Endothelial cell of umbilical vein (primary cell): ENCODE measurements at regions not wholly inside any gene's neighbourhood (a gene's known extent, or its start where the extent isn't known, plus 50 kb on each side); places are given as distances from the start of the nearest gene placed in this dataset.

ENCODE experiments used
- BruUV-seq: library from RNA; stranded (reverse); fragments of 400-500 nt; replicated peaks from 2 replicates; lab custom pipeline; 2021; lab: Mats Ljungman, UMichigan
- CTCF ChIA-PET: fragments of 300-600, 350-600 bp; sonication (Branson Sonifier 250); formaldehyde crosslinking; loops from one replicate; lab custom pipeline; 2021; ENCODE audit warnings: antibody characterized with exemption, inconsistent platforms; lab: Charles Lee
- POLR2A ChIA-PET: fragments of 300-600, 350-600 bp; sonication (Branson Sonifier 250); formaldehyde crosslinking; loops from one replicate; lab custom pipeline; 2021; ENCODE audit warnings: antibody characterized with exemption, inconsistent platforms; lab: Charles Lee
- DNase-seq: peaks from one replicate; pipeline ENCODE4 v3.0.0-alpha.2; 2011; ENCODE audit warnings: low read depth, low spot score
- FAIRE-seq: peaks from 2 replicates; lab custom pipeline; 2011; peaks lifted over from hg19 to GRCh38; lab: Jason Lieb, UNC
- H2AFZ ChIP-seq: 2 replicates; pipeline ENCODE4 v1.6.0; 2012; ENCODE audit warnings: low read depth, low read length, control low read depth, inconsistent platforms
- H3K27ac ChIP-seq: 2 replicates; pipeline ENCODE4 v1.5.1; 2011; ENCODE audit warnings: low read depth, mild to moderate bottlenecking, control low read depth, low read length, moderate library complexity; ENCODE audit not compliant: insufficient read depth
- H3K27me3 ChIP-seq, 2 experiments: 2 replicates each; pipeline versions ENCODE4 v1.6.0 to v1.6.1; 2011; ENCODE audit warnings: low read length in 2 of 2, mixed read lengths in 1 of 2; ENCODE audit not compliant: control insufficient read depth in 2 of 2, insufficient read depth in 2 of 2
- H3K36me3 ChIP-seq, 2 experiments: 2 replicates in 1 of 2; 3 replicates in 1 of 2; pipeline ENCODE4 v1.5.1; 2011; ENCODE audit warnings: low read length in 2 of 2, mild to moderate bottlenecking in 1 of 2, moderate library complexity in 1 of 2; ENCODE audit not compliant: control insufficient read depth in 2 of 2, insufficient read depth in 2 of 2; ENCODE audit errors: extremely low read depth in 1 of 2
- H3K4me1 ChIP-seq: 3 replicates; pipeline ENCODE4 v1.5.1; 2011; ENCODE audit warnings: mild to moderate bottlenecking, low read length; ENCODE audit not compliant: control insufficient read depth, insufficient read depth; ENCODE audit errors: extremely low read depth
- H3K4me2 ChIP-seq: 2 replicates; pipeline ENCODE4 v1.6.1; 2011; ENCODE audit warnings: low read length, control low read depth, mixed read lengths; ENCODE audit not compliant: insufficient read depth
- H3K4me3 ChIP-seq, 3 experiments: fragments of 200-600 bp in 1 of 3; sonication (generic), shearing (Covaris generic) in 1 of 3; replicated peaks in 1 of 3; 2 replicates each; pipeline ENCODE4 v1.5.1; 2011 to 2016; ENCODE audit warnings: control low read depth in 3 of 3, low read length in 3 of 3, mild to moderate bottlenecking in 2 of 3, inconsistent platforms in 1 of 3, low read depth in 1 of 3, moderate library complexity in 1 of 3; ENCODE audit not compliant: insufficient read depth in 1 of 3
- H3K79me2 ChIP-seq: 2 replicates; pipeline ENCODE4 v1.6.0; 2012; ENCODE audit warnings: low read length, inconsistent platforms; ENCODE audit not compliant: control insufficient read depth, insufficient read depth
- H3K9ac ChIP-seq: replicated peaks from 2 replicates; pipeline ENCODE3; 2011; ENCODE audit warnings: low read length, control low read depth; ENCODE audit not compliant: insufficient read depth; ENCODE audit errors: extremely low read depth
- H3K9me1 ChIP-seq: replicated peaks from 3 replicates; pipeline ENCODE4 v1.6.0; 2011; ENCODE audit warnings: mild to moderate bottlenecking, low read length; ENCODE audit not compliant: control insufficient read depth, insufficient read depth; ENCODE audit errors: extremely low read depth
- H3K9me3 ChIP-seq: replicated peaks from 2 replicates; pipeline ENCODE4 v1.5.1; 2012; ENCODE audit warnings: low read length, inconsistent platforms; ENCODE audit not compliant: control insufficient read depth, insufficient read depth
- H4K20me1 ChIP-seq: replicated peaks from 2 replicates; pipeline ENCODE3; 2011; ENCODE audit warnings: mild to moderate bottlenecking, low read length; ENCODE audit not compliant: control insufficient read depth, insufficient read depth; ENCODE audit errors: extremely low read depth
- CTCF ChIP-seq, 2 donors: IDR thresholded peaks; 1 replicate in 1 of 2; 2 replicates in 1 of 2; pipeline ENCODE4 v1.5.1; 2011; ENCODE audit warnings: low read length in 2 of 2, mild to moderate bottlenecking in 2 of 2, moderate library complexity in 2 of 2, control low read depth in 1 of 2, inconsistent platforms in 1 of 2, low read depth in 1 of 2; ENCODE audit not compliant: insufficient read depth in 1 of 2; ENCODE audit errors: extremely low read depth in 1 of 2
- EZH2 ChIP-seq: IDR thresholded peaks from 2 replicates; pipeline ENCODE4 v1.6.1; 2012; ENCODE audit warnings: borderline replicate concordance, low read depth, mild to moderate bottlenecking, moderate library complexity, low read length, inconsistent platforms; ENCODE audit not compliant: severe bottlenecking
- FOS ChIP-seq: IDR thresholded peaks from 2 replicates; pipeline ENCODE4 v1.6.1; 2011; ENCODE audit warnings: mild to moderate bottlenecking, low read length, moderate library complexity, borderline replicate concordance; ENCODE audit not compliant: insufficient read depth
- GATA2 ChIP-seq: IDR thresholded peaks from 2 replicates; pipeline ENCODE4 v1.7.0; 2011; ENCODE audit warnings: low read depth, mild to moderate bottlenecking, moderate library complexity, mixed read lengths, low read length; ENCODE audit not compliant: insufficient read length, insufficient read depth
- JUN ChIP-seq: IDR thresholded peaks from 2 replicates; pipeline ENCODE4 v1.6.1; 2011; ENCODE audit warnings: borderline replicate concordance, low read depth; ENCODE audit not compliant: insufficient read length, insufficient read depth
- MAX ChIP-seq: IDR thresholded peaks from 2 replicates; pipeline ENCODE4 v1.6.1; 2011; ENCODE audit not compliant: insufficient read depth, insufficient read length
- MYC ChIP-seq: IDR thresholded peaks from one replicate; pipeline ENCODE4 v1.6.1; 2011; ENCODE audit warnings: mild to moderate bottlenecking, low read depth, low read length
- POLR2A ChIP-seq: IDR thresholded peaks from 2 replicates; pipeline ENCODE4 v1.6.1; 2012; ENCODE audit warnings: low read depth, mild to moderate bottlenecking, control low read depth, low read length
- dilution Hi-C: fragments of 300-500 bp; cut with MboI; formaldehyde crosslinking; loops from one replicate; pipeline ENCODE4 v1.15.0; 2019; ENCODE audit warnings: low sequenced_read_pairs; ENCODE audit not compliant: extremely low pct_ligation_motif_present
- intact Hi-C: fragments of 100-400 bp; cut with micrococcal nuclease; formaldehyde crosslinking; loops from one replicate; pipeline ENCODE4 v1.10.0; 2022

- CTCF ChIA-PET, result no interaction called here
- intact Hi-C loops, result no loop called here
Observed at GRCh38 chr1:83491930-83492329, 507.0 kb downstream of the TTLL7 start.

More at GRCh38 chr1:83491930-83492329, 507.0 kb downstream of the TTLL7 start:
- FAIRE-seq (no peak), DNase-seq (no peak)
- no peak overlapping the region for H3K4me2 ChIP-seq
- no peaks in the 10 kb centered on the region for H3K4me1 ChIP-seq
- POLR2A ChIA-PET, result no interaction called here
- no peaks in the 10 kb centered on the region for H3K27me3 ChIP-seq
- no peaks in the 10 kb centered on the region for H3K9me1 ChIP-seq
- no peaks in the 10 kb centered on the region for H3K36me3 ChIP-seq
- no peak overlapping the region for H2AFZ ChIP-seq
- H3K9me3 ChIP-seq, result no peaks in the 10 kb centered on the region
- dilution Hi-C loops, result no loop called here
- no peak overlapping the region for H3K9ac ChIP-seq
- no peak overlapping the region for H3K4me3 ChIP-seq
- H3K27ac ChIP-seq, result no peak overlapping the region
- H4K20me1 ChIP-seq, result no peaks in the 10 kb centered on the region
- no peaks in the 10 kb centered on the region for H3K79me2 ChIP-seq
- TF ChIP-seq GATA2 (no peak), MYC (no peak), POLR2A (no peak), EZH2 (no peak), MAX (no peak), FOS (no peak), CTCF (IDR thresholded peaks at IDR 0.05; ENCODE audit: extremely low read depth in 1 of 2, insufficient read depth in 1 of 2, low read depth in 1 of 2, low read length in 2 of 2) (no peak), JUN (no peak)
- BruUV-seq, result no TSS peak
